Skeletal muscle satellite cell (primary cell): ENCODE measurements at regions not wholly inside any gene's neighbourhood (a gene's known extent, or its start where the extent isn't known, plus 50 kb on each side); places are given as distances from the start of the nearest gene placed in this dataset.
"Not testable (repeated sequence)": the region's sequence is repeated elsewhere in the genome, so short reads cannot be mapped to it uniquely, and the experiment has no call there.

Experiments
- H3K27me3 ChIP-seq: 2 replicates; pipeline ENCODE4 v1.7.0; 2013; ENCODE audit warnings: low read length; ENCODE audit not compliant: control insufficient read depth, insufficient read depth
- H3K36me3 ChIP-seq: 2 replicates; pipeline ENCODE4 v1.7.0; 2013; ENCODE audit warnings: mild to moderate bottlenecking, control low read depth, low read length; ENCODE audit not compliant: insufficient read depth
- H3K4me1 ChIP-seq: 2 replicates; pipeline ENCODE4 v1.7.0; 2013; ENCODE audit warnings: low read length; ENCODE audit not compliant: control insufficient read depth, insufficient read depth
- H3K4me2 ChIP-seq: 2 replicates; pipeline ENCODE4 v1.7.0; 2013; ENCODE audit warnings: mild to moderate bottlenecking, low read length
- H3K4me3 ChIP-seq: 2 replicates; pipeline ENCODE4 v1.7.0; 2013; ENCODE audit warnings: low read length
- H3K9ac ChIP-seq: 2 replicates; pipeline ENCODE4 v1.7.0; 2013; ENCODE audit warnings: mild to moderate bottlenecking, low read depth, low read length, moderate library complexity
- H3K9me3 ChIP-seq: replicated peaks from 2 replicates; pipeline ENCODE4 v1.7.0; 2013; ENCODE audit warnings: mild to moderate bottlenecking, control low read depth, low read length

GRCh38 chr1:121007755-121008154 lies 118.2 kb downstream of the PPIAL4A start:
- not testable (repeated sequence) for H3K4me1 ChIP-seq, H3K4me3 ChIP-seq, H3K9me3 ChIP-seq, H3K4me2 ChIP-seq, H3K27me3 ChIP-seq, H3K9ac ChIP-seq, H3K36me3 ChIP-seq

GRCh38 chr1:121008512-121009215 lies 119.1 kb downstream of the PPIAL4A start:
- H3K4me3 ChIP-seq, H3K9me3 ChIP-seq, H3K4me1 ChIP-seq, H3K27me3 ChIP-seq, H3K36me3 ChIP-seq, H3K9ac ChIP-seq, H3K4me2 ChIP-seq: not testable (repeated sequence)

GRCh38 chr1:121009216-121010057 lies 119.9 kb downstream of the PPIAL4A start:
- not testable (repeated sequence) for H3K9ac ChIP-seq, H3K4me1 ChIP-seq, H3K4me3 ChIP-seq, H3K4me2 ChIP-seq, H3K27me3 ChIP-seq, H3K36me3 ChIP-seq, H3K9me3 ChIP-seq

GRCh38 chr1:121010141-121010540 lies 120.6 kb downstream of the PPIAL4A start:
- not testable (repeated sequence) for H3K27me3 ChIP-seq, H3K36me3 ChIP-seq, H3K9me3 ChIP-seq, H3K4me3 ChIP-seq, H3K4me1 ChIP-seq, H3K9ac ChIP-seq, H3K4me2 ChIP-seq

GRCh38 chr1:121013181-121013580 lies 123.6 kb downstream of the PPIAL4A start:
- not testable (repeated sequence) for H3K36me3 ChIP-seq, H3K4me2 ChIP-seq, H3K9me3 ChIP-seq, H3K9ac ChIP-seq, H3K4me3 ChIP-seq, H3K27me3 ChIP-seq, H3K4me1 ChIP-seq

- H3K36me3 ChIP-seq, H3K9ac ChIP-seq, H3K4me2 ChIP-seq, H3K9me3 ChIP-seq, H3K27me3 ChIP-seq, H3K4me3 ChIP-seq, H3K4me1 ChIP-seq: not testable (repeated sequence)
Measured at GRCh38 chr1:121016182-121017028, 126.8 kb downstream of the PPIAL4A start.

GRCh38 chr1:121019715-121020349 lies 130.3 kb downstream of the PPIAL4A start:
- not testable (repeated sequence) for H3K4me3 ChIP-seq, H3K4me1 ChIP-seq, H3K4me2 ChIP-seq, H3K9me3 ChIP-seq, H3K27me3 ChIP-seq, H3K36me3 ChIP-seq, H3K9ac ChIP-seq

GRCh38 chr1:121020350-121021236 lies 131.0 kb downstream of the PPIAL4A start:
- not testable (repeated sequence) for H3K36me3 ChIP-seq, H3K9me3 ChIP-seq, H3K4me3 ChIP-seq, H3K4me1 ChIP-seq, H3K27me3 ChIP-seq, H3K9ac ChIP-seq, H3K4me2 ChIP-seq

GRCh38 chr1:121021716-121022115 lies 132.1 kb downstream of the PPIAL4A start:
- not testable (repeated sequence) for H3K36me3 ChIP-seq, H3K4me1 ChIP-seq, H3K4me3 ChIP-seq, H3K27me3 ChIP-seq, H3K9ac ChIP-seq, H3K9me3 ChIP-seq, H3K4me2 ChIP-seq

- not testable (repeated sequence) for H3K36me3 ChIP-seq, H3K4me2 ChIP-seq, H3K4me3 ChIP-seq, H3K27me3 ChIP-seq, H3K4me1 ChIP-seq, H3K9me3 ChIP-seq, H3K9ac ChIP-seq
Measured at GRCh38 chr1:121032878-121033494, 143.4 kb downstream of the PPIAL4A start.
